BE2C (cell line): ENCODE measurements at regions not wholly inside any gene's neighbourhood (a gene's known extent, or its start where the extent isn't known, plus 50 kb on each side); places are given as distances from the start of the nearest gene placed in this dataset.

ENCODE experiments used
- DNase-seq: peaks from one replicate; pipeline ENCODE4 v3.0.0-alpha.2; 2020
- H3K27me3 ChIP-seq: fragments of 250-450 bp; sonication (Bioruptor Pico); 2 replicates; pipeline ENCODE4 v1.5.1; 2020; ENCODE audit warnings: mild to moderate bottlenecking
- H3K36me3 ChIP-seq: fragments of 250-450 bp; sonication (Bioruptor Pico); 2 replicates; pipeline ENCODE4 v1.5.1; 2020; ENCODE audit warnings: mild to moderate bottlenecking
- H3K4me1 ChIP-seq: fragments of 250-450 bp; sonication (Bioruptor Pico); 2 replicates; pipeline ENCODE4 v1.5.1; 2020
- H3K4me3 ChIP-seq: 2 replicates; pipeline ENCODE4 v1.5.1; 2011; ENCODE audit warnings: low read depth, low read length
- H3K9me3 ChIP-seq: fragments of 250-450 bp; sonication (Bioruptor Pico); 2 replicates; pipeline ENCODE4 v1.5.1; 2020
- TF ChIP-seq, protein P1 (sequence below): IDR thresholded peaks from 2 replicates; pipeline ENCODE4 v1.5.1; 2012; ENCODE audit warnings: mild to moderate bottlenecking, low read depth, low read length

DNA sequence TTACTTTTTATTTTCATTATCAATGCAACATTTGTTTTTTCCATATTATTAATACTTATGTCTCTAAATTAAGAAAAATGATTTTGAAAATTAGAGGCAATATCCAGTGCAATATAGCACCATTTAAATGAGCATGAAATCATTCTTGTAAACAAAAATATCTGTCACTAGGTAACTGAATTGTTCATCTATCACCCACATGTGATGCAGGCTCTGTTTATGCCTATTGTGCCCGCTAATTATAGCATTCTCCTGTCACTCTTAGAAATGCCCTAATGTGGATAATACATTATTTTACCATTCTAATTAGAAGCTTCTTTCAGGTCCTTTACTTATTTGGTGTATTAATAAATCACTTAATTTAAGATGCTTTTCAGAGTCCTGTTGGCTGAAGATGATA lies 1332.4 kb downstream of the AACS start:
- no peak overlapping the region for H3K4me3 ChIP-seq
- TF ChIP-seq, protein P1, sequence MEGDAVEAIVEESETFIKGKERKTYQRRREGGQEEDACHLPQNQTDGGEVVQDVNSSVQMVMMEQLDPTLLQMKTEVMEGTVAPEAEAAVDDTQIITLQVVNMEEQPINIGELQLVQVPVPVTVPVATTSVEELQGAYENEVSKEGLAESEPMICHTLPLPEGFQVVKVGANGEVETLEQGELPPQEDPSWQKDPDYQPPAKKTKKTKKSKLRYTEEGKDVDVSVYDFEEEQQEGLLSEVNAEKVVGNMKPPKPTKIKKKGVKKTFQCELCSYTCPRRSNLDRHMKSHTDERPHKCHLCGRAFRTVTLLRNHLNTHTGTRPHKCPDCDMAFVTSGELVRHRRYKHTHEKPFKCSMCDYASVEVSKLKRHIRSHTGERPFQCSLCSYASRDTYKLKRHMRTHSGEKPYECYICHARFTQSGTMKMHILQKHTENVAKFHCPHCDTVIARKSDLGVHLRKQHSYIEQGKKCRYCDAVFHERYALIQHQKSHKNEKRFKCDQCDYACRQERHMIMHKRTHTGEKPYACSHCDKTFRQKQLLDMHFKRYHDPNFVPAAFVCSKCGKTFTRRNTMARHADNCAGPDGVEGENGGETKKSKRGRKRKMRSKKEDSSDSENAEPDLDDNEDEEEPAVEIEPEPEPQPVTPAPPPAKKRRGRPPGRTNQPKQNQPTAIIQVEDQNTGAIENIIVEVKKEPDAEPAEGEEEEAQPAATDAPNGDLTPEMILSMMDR, result no peak
- H3K36me3 ChIP-seq, result no peaks in the 10 kb centered on the region
- H3K4me1 ChIP-seq, result no peaks in the 10 kb centered on the region
- no peaks in the 10 kb centered on the region for H3K27me3 ChIP-seq
- no peak for DNase-seq
- no peaks in the 10 kb centered on the region; the same call in 1 of the 2 replicates for H3K9me3 ChIP-seq

DNA sequence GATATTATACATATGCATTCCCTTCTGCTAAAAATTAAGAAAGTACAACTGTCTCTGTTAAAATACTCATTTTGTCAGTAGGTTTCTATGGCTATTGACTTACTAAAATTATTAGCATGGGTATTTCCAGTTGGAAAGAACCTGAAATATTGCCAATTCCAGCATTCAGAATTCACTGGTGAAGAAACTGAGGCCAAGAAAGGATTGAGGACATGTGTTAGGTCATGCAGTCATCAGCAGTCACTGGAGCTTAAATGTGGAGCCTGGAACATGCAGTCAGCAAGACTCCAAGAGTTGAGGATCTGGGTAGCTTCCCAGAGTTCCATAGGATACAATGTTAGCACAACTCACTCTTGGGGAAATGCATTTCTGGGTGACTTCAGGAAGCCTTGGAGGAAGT lies 1335.6 kb downstream of the AACS start:
- Histone ChIP-seq H3K27me3 (no peaks in the 10 kb centered on the region), H3K9me3 (peaks cover 2% of the 10 kb centered on the region), H3K4me1 (no peaks in the 10 kb centered on the region), H3K4me3 (no peak overlapping the region), H3K36me3 (no peaks in the 10 kb centered on the region)
- no peak for DNase-seq
- TF ChIP-seq, protein P1, result no peak

DNA sequence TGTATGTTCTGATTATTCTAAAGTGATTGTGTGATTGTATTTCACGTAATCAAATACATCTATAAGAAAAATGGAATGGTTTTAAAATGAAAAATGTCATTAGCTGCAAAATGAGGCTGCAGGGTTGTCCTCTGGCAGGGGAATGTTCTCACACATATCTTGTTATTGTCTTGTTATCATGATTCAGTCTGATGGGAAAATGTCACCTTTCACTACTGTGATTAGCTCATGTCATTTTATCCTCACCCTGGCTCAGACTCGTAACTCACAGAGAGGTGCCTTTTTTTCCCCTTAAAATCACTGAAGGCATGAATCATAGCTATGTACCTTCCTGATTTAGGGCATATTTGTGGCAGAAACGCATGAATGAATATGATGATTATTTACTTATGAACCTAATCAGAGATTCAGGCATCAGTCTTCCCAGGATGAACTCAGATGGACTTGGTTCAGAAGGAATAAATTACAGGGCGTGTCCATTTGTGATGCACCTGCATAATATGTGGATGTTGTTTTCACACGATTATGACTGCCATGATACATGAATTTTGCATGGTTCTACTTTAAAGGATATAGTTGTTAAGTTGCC lies 1339.2 kb downstream of the AACS start:
- H3K4me1 ChIP-seq, result no peaks in the 10 kb centered on the region
- H3K36me3 ChIP-seq, result no peaks in the 10 kb centered on the region
- H3K4me3 ChIP-seq, result no peak overlapping the region
- H3K27me3 ChIP-seq, result no peaks in the 10 kb centered on the region
- TF ChIP-seq, protein P1, result no peak
- H3K9me3 ChIP-seq, result peaks cover 2% of the 10 kb centered on the region
- DNase-seq, result no peak

DNA sequence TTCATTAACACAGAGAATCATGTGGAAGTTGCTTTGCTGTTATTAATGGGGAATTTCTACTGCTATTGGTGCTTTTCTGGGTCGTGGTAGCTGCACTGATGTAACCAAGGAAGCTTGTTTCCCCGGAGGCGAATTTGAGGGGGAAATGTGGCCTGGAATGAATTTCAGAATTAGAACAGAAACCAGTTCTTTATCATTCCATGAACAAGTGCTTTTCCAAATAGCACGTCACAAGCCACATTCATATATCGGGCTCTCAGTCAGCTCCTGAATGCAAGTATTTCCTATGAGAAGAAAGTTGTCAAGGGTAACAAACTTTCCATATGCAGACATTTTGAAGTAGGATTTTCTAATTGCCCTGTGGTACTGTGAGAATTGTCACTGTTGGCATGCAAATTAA lies 1353.2 kb downstream of the AACS start:
- TF ChIP-seq, protein P1, result no peak
- H3K27me3 ChIP-seq, result no peaks in the 10 kb centered on the region
- H3K9me3 ChIP-seq, result no peaks in the 10 kb centered on the region; the same call in 1 of the 2 replicates
- no peak for DNase-seq
- H3K4me3 ChIP-seq, result no peak overlapping the region
- H3K36me3 ChIP-seq, result no peaks in the 10 kb centered on the region
- H3K4me1 ChIP-seq, result no peaks in the 10 kb centered on the region

DNA sequence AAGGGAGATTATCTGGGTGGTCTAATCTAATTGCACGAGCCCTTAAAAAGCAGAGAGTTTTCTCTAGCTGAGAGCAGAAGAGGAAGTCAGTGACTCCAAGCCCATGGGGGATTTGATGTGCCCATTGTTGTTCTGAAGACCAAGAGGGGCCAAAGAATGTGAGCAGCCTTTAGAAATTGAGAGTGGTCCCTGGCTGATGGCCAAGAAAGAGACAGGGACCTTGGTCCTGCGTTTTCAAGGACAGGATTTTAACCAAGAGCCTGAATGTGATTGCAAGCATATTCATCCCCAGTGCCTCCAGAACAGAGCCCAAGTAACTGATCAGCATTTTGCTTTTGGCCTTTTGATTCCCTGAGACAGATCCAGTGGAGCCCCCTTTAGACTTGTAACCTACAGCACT lies 1353.9 kb downstream of the AACS start:
- DNase-seq, result no peak
- H3K9me3 ChIP-seq, result no peaks in the 10 kb centered on the region; the same call in 1 of the 2 replicates
- H3K36me3 ChIP-seq, result no peaks in the 10 kb centered on the region
- H3K4me1 ChIP-seq, result no peaks in the 10 kb centered on the region
- no peaks in the 10 kb centered on the region for H3K27me3 ChIP-seq
- TF ChIP-seq, protein P1, result no peak
- no peak overlapping the region for H3K4me3 ChIP-seq

DNA sequence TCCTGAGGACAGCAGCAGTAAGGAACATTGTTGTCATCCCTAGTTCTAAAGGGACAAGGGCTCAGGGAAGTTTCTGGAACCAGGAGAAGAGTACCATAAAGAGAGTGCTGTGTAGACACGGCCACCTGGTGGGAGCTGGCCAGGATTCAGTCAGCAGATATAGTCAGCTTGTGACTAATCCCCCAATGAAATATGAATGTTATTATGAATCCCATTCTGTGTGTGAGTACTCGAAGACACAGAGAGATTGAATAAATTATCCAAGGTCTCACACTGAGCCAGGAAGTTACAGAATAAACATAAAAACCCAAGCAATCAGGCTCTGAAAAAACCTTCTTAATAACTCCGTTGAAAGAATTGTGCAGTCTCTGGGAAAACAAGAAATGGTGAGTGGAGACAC lies 1359.5 kb downstream of the AACS start:
- DNase-seq, result no peak
- no peaks in the 10 kb centered on the region; the same call in 1 of the 2 replicates for H3K9me3 ChIP-seq
- H3K4me1 ChIP-seq, result no peaks in the 10 kb centered on the region
- H3K36me3 ChIP-seq, result no peaks in the 10 kb centered on the region
- H3K27me3 ChIP-seq, result no peaks in the 10 kb centered on the region
- H3K4me3 ChIP-seq, result no peak overlapping the region
- TF ChIP-seq, protein P1, result no peak
